Neutrophil (primary cell): ENCODE measurements at regions not wholly inside any gene's neighbourhood (a gene's known extent, or its start where the extent isn't known, plus 50 kb on each side); places are given as distances from the start of the nearest gene placed in this dataset.

Source experiments
- H3K27ac ChIP-seq: fragments of 200-600 bp; sonication (generic); 2 replicates; pipeline ENCODE4 v1.5.1; 2016; ENCODE audit warnings: mild to moderate bottlenecking, moderate library complexity
- H3K27me3 ChIP-seq: fragments of 200-600 bp; sonication (generic); 2 replicates; pipeline ENCODE4 v1.6.0; 2016; ENCODE audit warnings: mild to moderate bottlenecking
- H3K36me3 ChIP-seq: fragments of 200-600 bp; sonication (generic); 2 replicates; pipeline ENCODE4 v1.5.1; 2017
- H3K4me1 ChIP-seq, 2 experiments: fragments of 200-600 bp in 1 of 2; sonication (generic) in 1 of 2; 1 replicate in 1 of 2; 2 replicates in 1 of 2; pipeline versions ENCODE4 v1.5.1 to v1.6.1; 2013 to 2016; ENCODE audit warnings: low read depth in 1 of 2, low read length in 1 of 2, mild to moderate bottlenecking in 1 of 2, moderate library complexity in 1 of 2; ENCODE audit not compliant: control insufficient read depth in 1 of 2, insufficient read depth in 1 of 2
- H3K4me3 ChIP-seq, 2 experiments: fragments of 200-600 bp in 1 of 2; sonication (generic) in 1 of 2; 1 replicate in 1 of 2; 2 replicates in 1 of 2; pipeline ENCODE4 v1.5.1; 2013 to 2016; ENCODE audit warnings: low read depth in 1 of 2, low read length in 1 of 2, mild to moderate bottlenecking in 1 of 2, moderate library complexity in 1 of 2
- H3K9me3 ChIP-seq: fragments of 200-600 bp; sonication (generic); 2 replicates; pipeline ENCODE4 v1.5.1; 2016
- CTCF ChIP-seq: fragments of 200-600 bp; sonication (generic); IDR thresholded peaks from 2 replicates; pipeline ENCODE4 v1.5.1; 2016; ENCODE audit warnings: antibody characterized with exemption

DNA sequence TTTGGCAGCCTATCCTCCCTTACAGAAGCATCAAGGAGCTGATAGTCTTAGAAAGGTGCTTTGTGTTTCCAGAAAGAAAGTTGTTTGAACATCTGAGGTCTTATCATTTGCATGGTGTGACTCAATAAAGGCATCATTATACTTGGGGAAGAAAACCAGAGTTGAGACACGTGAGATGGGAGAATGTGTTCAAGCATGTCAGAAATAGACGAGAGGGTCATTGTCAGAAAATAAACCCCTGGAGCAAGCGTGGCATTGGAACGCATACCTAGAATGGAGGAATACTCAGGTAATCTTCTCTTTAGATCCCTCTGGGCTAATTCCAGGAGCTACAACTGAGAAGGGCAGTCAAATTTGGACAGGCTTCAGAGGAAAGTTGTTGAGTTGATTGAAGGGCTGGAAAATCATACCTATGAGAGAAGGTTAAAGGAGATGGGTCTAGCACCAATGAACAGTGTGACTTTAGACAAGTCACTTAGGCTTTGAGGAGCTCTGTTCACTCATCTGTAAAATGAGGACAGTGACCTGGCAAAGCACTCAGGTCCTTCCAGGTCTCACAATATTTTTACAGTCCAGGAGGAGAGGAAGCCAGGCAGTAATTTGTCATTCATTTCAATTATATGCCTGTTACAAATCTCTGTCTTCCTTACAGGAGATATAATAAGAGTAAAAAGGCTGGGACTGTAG lies 101.3 kb upstream of the C1orf21 start:
- Histone ChIP-seq H3K27ac (no peak overlapping the region), H3K4me3 (no peak overlapping the region), H3K36me3 (no peaks in the 10 kb centered on the region), H3K9me3 (peaks cover 4% of the 10 kb centered on the region), H3K4me1 (no peaks in the 10 kb centered on the region), H3K27me3 (no peaks in the 10 kb centered on the region)
- no peak for TF ChIP-seq CTCF

- Histone ChIP-seq H3K9me3 (peaks cover 4% of the 10 kb centered on the region), H3K4me1 (no peaks in the 10 kb centered on the region), H3K27ac (no peak overlapping the region), H3K36me3 (no peaks in the 10 kb centered on the region), H3K27me3 (no peaks in the 10 kb centered on the region), H3K4me3 (no peak overlapping the region)
- no peak for TF ChIP-seq CTCF
These were observed 99.8 kb upstream of the C1orf21 start for GRCh38 chr1:184287001-184287400.

GRCh38 chr1:184289825-184290550 lies 96.8 kb upstream of the C1orf21 start:
- TF ChIP-seq CTCF = no peak
- peaks cover 4% of the 10 kb centered on the region for H3K9me3 ChIP-seq
- H3K4me3 ChIP-seq = no peak overlapping the region
- H3K36me3 ChIP-seq = no peaks in the 10 kb centered on the region
- no peaks in the 10 kb centered on the region for H3K27me3 ChIP-seq
- H3K27ac ChIP-seq = no peak overlapping the region
- H3K4me1 ChIP-seq = no peaks in the 10 kb centered on the region

- Histone ChIP-seq H3K27ac (no peak overlapping the region), H3K4me3 (no peak overlapping the region), H3K9me3 (peaks cover 4% of the 10 kb centered on the region), H3K36me3 (no peaks in the 10 kb centered on the region), H3K4me1 (no peaks in the 10 kb centered on the region), H3K27me3 (no peaks in the 10 kb centered on the region)
- no peak for TF ChIP-seq CTCF
These were observed 95.1 kb upstream of the C1orf21 start for GRCh38 chr1:184291701-184292100.

GRCh38 chr1:184292101-184292500 lies 94.7 kb upstream of the C1orf21 start:
- H3K27ac ChIP-seq = no peak overlapping the region
- peaks cover 4% of the 10 kb centered on the region for H3K9me3 ChIP-seq
- TF ChIP-seq CTCF = no peak
- no peaks in the 10 kb centered on the region for H3K4me1 ChIP-seq
- H3K4me3 ChIP-seq = no peak overlapping the region
- no peaks in the 10 kb centered on the region for H3K27me3 ChIP-seq
- H3K36me3 ChIP-seq = no peaks in the 10 kb centered on the region
